Mesendoderm (in vitro differentiated cells): ENCODE measurements at regions not wholly inside any gene's neighbourhood (a gene's known extent, or its start where the extent isn't known, plus 50 kb on each side); places are given as distances from the start of the nearest gene placed in this dataset.

Source experiments
- DNase-seq: peaks from one replicate; pipeline ENCODE4 v3.0.0; 2013
- H2AK5ac ChIP-seq: 2 replicates; pipeline ENCODE4 v1.6.1; 2013; ENCODE audit warnings: low read length, inconsistent platforms
- H2BK120ac ChIP-seq: 2 replicates; pipeline ENCODE4 v1.6.1; 2013; ENCODE audit warnings: low read depth, mild to moderate bottlenecking, low read length, moderate library complexity, mixed read lengths
- H2BK15ac ChIP-seq: replicated peaks from 2 replicates; pipeline ENCODE4 v1.6.1; 2013; ENCODE audit warnings: low read depth, mild to moderate bottlenecking, moderate library complexity
- H2BK5ac ChIP-seq: 2 replicates; pipeline ENCODE4 v1.6.1; 2013; ENCODE audit warnings: low read length, inconsistent platforms
- H3K18ac ChIP-seq: 2 replicates; pipeline ENCODE4 v1.6.1; 2013; ENCODE audit warnings: mild to moderate bottlenecking, low read length, mixed read lengths
- H3K23ac ChIP-seq: one replicate; pipeline ENCODE4 v1.6.1; 2013; ENCODE audit warnings: low read length
- H3K27ac ChIP-seq: 2 replicates; pipeline ENCODE4 v1.5.1; 2013; ENCODE audit warnings: low read depth, mild to moderate bottlenecking, inconsistent platforms, low read length, moderate library complexity
- H3K27me3 ChIP-seq: 2 replicates; pipeline ENCODE4 v1.6.1; 2013; ENCODE audit warnings: low read length, control low read depth, mild to moderate bottlenecking, inconsistent platforms; ENCODE audit not compliant: insufficient read depth, poor library complexity
- H3K36me3 ChIP-seq: 2 replicates; pipeline ENCODE4 v1.6.1; 2013; ENCODE audit warnings: low read length, inconsistent platforms; ENCODE audit not compliant: control insufficient read depth, insufficient read depth
- H3K4ac ChIP-seq: one replicate; pipeline ENCODE4 v1.6.1; 2013; ENCODE audit warnings: low read depth, mild to moderate bottlenecking, low read length, moderate library complexity
- H3K4me1 ChIP-seq: 2 replicates; pipeline ENCODE4 v1.6.1; 2013; ENCODE audit warnings: low read depth, low read length, inconsistent platforms; ENCODE audit not compliant: control insufficient read depth
- H3K4me2 ChIP-seq: 2 replicates; pipeline ENCODE4 v1.6.1; 2013; ENCODE audit warnings: low read length
- H3K4me3 ChIP-seq: 2 replicates; pipeline ENCODE4 v1.5.1; 2013; ENCODE audit warnings: mild to moderate bottlenecking, low read length
- H3K56ac ChIP-seq: one replicate; pipeline ENCODE4 v1.6.1; 2013; ENCODE audit warnings: low read length
- H3K79me1 ChIP-seq: 2 replicates; pipeline ENCODE4 v1.6.1; 2013; ENCODE audit warnings: low read length, inconsistent platforms
- H3K79me2 ChIP-seq: 2 replicates; pipeline ENCODE4 v1.6.1; 2013; ENCODE audit warnings: mild to moderate bottlenecking, low read length; ENCODE audit not compliant: control insufficient read depth, insufficient read depth
- H3K9ac ChIP-seq: 2 replicates; pipeline ENCODE4 v1.6.1; 2013; ENCODE audit warnings: low read length, inconsistent platforms
- H4K5ac ChIP-seq: one replicate; pipeline ENCODE4 v1.6.1; 2013; ENCODE audit warnings: low read length
- H4K8ac ChIP-seq: one replicate; pipeline ENCODE4 v1.6.1; 2013; ENCODE audit warnings: low read depth, mild to moderate bottlenecking, control low read depth, low read length, moderate library complexity
- WGBS: extraction: QIAGEN DNeasy Blood & Tissue Kit; methylation state at CpG from one replicate; pipeline ENCODE4 v1.1.7; 2013; ENCODE audit warnings: low lambda C conversion rate, missing lambda C conversion rate; ENCODE audit not compliant: insufficient coverage; ENCODE audit errors: extremely low coverage; 5-methylcytosine and 5-hydroxymethylcytosine counted together

- H3K27me3 ChIP-seq: no peaks in the 10 kb centered on the region
- H3K23ac ChIP-seq: no peak overlapping the region
Observed at GRCh38 chr22:49037701-49038245, 789.9 kb downstream of the BRD1 start.

DNA sequence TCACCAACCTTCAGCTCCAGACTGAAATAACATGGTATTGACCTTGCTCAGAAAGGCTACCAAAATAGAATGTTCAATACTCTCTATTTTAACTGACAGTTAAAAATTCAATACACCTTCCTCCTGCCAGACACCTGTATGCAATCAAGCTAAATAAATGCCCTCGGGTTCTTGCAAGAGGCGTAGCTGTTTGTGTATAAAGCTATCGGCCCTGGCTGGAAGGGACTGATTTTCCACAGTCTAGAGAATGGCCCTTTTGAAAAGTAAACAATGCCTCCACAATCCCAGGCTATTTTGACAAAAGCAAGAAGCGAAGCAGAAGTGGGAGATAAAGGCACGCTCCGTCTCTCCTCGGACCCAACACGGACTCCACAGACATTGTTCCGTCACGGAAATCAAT is 791.2 kb downstream of the BRD1 start:
- WGBS: no CpG with 5 or more reads among the region's 10 CpGs
- DNase-seq: no peak
- H3K4me1 ChIP-seq: no peaks in the 10 kb centered on the region
- H2BK15ac ChIP-seq: no peak overlapping the region
- no peak overlapping the region for H2AK5ac ChIP-seq
- H3K23ac ChIP-seq: no peak overlapping the region
- H3K79me2 ChIP-seq: no peaks in the 10 kb centered on the region
- no peak overlapping the region for H3K4me2 ChIP-seq
- H3K36me3 ChIP-seq: no peaks in the 10 kb centered on the region
- no peak overlapping the region for H3K56ac ChIP-seq
- no peak overlapping the region for H3K4me3 ChIP-seq
- no peak overlapping the region for H3K4ac ChIP-seq
- H3K27ac ChIP-seq: no peak overlapping the region
- H2BK5ac ChIP-seq: no peak overlapping the region
- H3K9ac ChIP-seq: no peak overlapping the region
- no peak overlapping the region for H2BK120ac ChIP-seq
- no peaks in the 10 kb centered on the region for H3K79me1 ChIP-seq
- no peak overlapping the region for H3K18ac ChIP-seq
- H3K27me3 ChIP-seq: no peaks in the 10 kb centered on the region
- no peak overlapping the region for H4K5ac ChIP-seq
- no peak overlapping the region for H4K8ac ChIP-seq

More at GRCh38 chr22:49037701-49038245, 789.9 kb downstream of the BRD1 start:
- H2AK5ac ChIP-seq: no peak overlapping the region
- H3K18ac ChIP-seq: no peak overlapping the region
- no peak overlapping the region for H2BK120ac ChIP-seq
- no peak overlapping the region for H4K8ac ChIP-seq
- no peak overlapping the region for H3K4me3 ChIP-seq
- no peak overlapping the region for H3K4ac ChIP-seq
- no peak overlapping the region for H3K9ac ChIP-seq
- H3K79me1 ChIP-seq: no peaks in the 10 kb centered on the region
- no peak overlapping the region for H4K5ac ChIP-seq
- no peak overlapping the region for H3K27ac ChIP-seq
- no peak overlapping the region for H3K4me2 ChIP-seq
- H3K4me1 ChIP-seq: no peaks in the 10 kb centered on the region
- no peak overlapping the region for H2BK15ac ChIP-seq
- no peaks in the 10 kb centered on the region for H3K79me2 ChIP-seq
- H2BK5ac ChIP-seq: no peak overlapping the region
- H3K56ac ChIP-seq: no peak overlapping the region
- no CpG with 5 or more reads among the region's 14 CpGs for WGBS
- no peaks in the 10 kb centered on the region for H3K36me3 ChIP-seq
- no peak for DNase-seq

DNA sequence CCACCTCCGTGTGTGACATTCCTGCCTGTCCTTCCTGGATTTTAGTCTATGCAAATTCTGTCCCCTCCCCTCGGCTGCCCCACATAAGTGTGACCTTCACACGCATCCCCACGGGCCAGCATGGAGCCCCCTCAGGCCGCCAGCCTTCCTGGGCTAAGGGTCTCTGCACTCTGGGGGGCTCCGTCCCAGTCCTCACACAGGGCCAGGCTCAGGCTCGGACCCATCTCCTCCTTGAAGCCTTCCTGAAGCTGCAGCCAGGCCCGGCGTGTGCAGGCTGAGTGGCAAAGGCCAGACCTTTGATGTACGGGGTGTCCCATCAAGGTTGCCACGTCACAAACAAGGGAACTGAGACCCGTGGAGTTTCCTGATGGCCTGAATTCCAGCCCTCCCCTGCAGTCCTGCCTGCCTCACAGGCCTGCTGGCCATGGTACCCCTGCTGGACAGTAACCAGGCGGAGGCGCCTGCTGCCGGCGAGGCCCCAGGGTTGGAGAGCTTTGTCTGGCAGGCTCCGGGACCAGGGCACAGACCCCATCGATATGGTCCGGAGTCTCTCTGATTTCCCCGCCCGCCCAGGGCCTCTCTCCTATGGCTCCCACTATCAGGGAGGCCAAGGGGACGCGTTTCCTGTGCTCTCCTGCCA is 791.7 kb downstream of the BRD1 start:
- no peak overlapping the region for H2BK5ac ChIP-seq
- no peak overlapping the region for H4K8ac ChIP-seq
- H3K18ac ChIP-seq: no peak overlapping the region
- H3K27ac ChIP-seq: no peak overlapping the region
- H3K4ac ChIP-seq: no peak overlapping the region
- no peaks in the 10 kb centered on the region for H3K27me3 ChIP-seq
- H3K23ac ChIP-seq: no peak overlapping the region
- H3K9ac ChIP-seq: no peak overlapping the region
- H3K4me2 ChIP-seq: no peak overlapping the region
- no peaks in the 10 kb centered on the region for H3K4me1 ChIP-seq
- H4K5ac ChIP-seq: no peak overlapping the region
- H3K56ac ChIP-seq: no peak overlapping the region
- no peak overlapping the region for H2BK15ac ChIP-seq
- H3K79me1 ChIP-seq: no peaks in the 10 kb centered on the region
- no peaks in the 10 kb centered on the region for H3K79me2 ChIP-seq
- no peak overlapping the region for H2BK120ac ChIP-seq
- WGBS: no CpG with 5 or more reads among the region's 23 CpGs
- H3K4me3 ChIP-seq: no peak overlapping the region
- H2AK5ac ChIP-seq: no peak overlapping the region
- no peaks in the 10 kb centered on the region for H3K36me3 ChIP-seq
- no peak for DNase-seq

- Histone ChIP-seq H2BK120ac (no peak overlapping the region), H4K8ac (no peak overlapping the region), H3K4me2 (no peak overlapping the region), H3K4me1 (no peaks in the 10 kb centered on the region), H3K4me3 (no peak overlapping the region), H3K79me2 (no peaks in the 10 kb centered on the region), H2AK5ac (no peak overlapping the region), H3K56ac (no peak overlapping the region), H4K5ac (no peak overlapping the region), H3K18ac (no peak overlapping the region), H2BK15ac (no peak overlapping the region), H3K4ac (no peak overlapping the region), H3K23ac (no peak overlapping the region), H3K27ac (no peak overlapping the region), H3K36me3 (no peaks in the 10 kb centered on the region), H3K27me3 (no peaks in the 10 kb centered on the region), H2BK5ac (no peak overlapping the region), H3K9ac (no peak overlapping the region), H3K79me1 (no peaks in the 10 kb centered on the region)
- no peak for DNase-seq
- WGBS: no CpG with 5 or more reads among the region's 30 CpGs
Observed at GRCh38 chr22:49034836-49035817, 792.5 kb downstream of the BRD1 start.

DNA sequence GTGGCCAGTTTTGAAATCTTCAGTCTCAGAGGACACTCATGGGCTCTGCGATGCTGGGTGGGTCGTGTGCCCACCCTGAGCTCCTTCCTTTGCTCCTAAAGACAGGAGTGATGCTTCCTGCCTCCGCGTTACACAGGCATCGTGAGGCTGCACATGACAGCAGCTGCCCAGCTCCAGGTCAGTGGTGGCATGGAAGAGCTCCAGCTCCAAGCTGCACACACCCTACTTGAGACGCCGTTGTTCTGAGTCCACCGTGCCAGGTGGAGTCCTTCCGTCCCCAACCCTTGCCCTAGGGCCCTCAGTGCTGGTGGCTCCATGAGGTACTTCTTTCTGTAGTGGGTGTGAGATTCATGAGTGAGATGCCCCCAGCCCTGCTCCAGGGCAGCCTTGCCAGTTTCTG is 794.1 kb downstream of the BRD1 start:
- Histone ChIP-seq H3K23ac (no peak overlapping the region), H3K4me1 (no peaks in the 10 kb centered on the region), H3K36me3 (no peaks in the 10 kb centered on the region), H3K18ac (no peak overlapping the region), H3K27me3 (no peaks in the 10 kb centered on the region), H3K4me2 (no peak overlapping the region), H2AK5ac (no peak overlapping the region), H2BK15ac (no peak overlapping the region), H3K56ac (no peak overlapping the region), H3K27ac (no peak overlapping the region), H3K4ac (no peak overlapping the region), H3K4me3 (no peak overlapping the region), H3K9ac (no peak overlapping the region), H4K5ac (no peak overlapping the region), H4K8ac (no peak overlapping the region), H3K79me1 (no peaks in the 10 kb centered on the region), H2BK120ac (no peak overlapping the region), H2BK5ac (no peak overlapping the region), H3K79me2 (no peaks in the 10 kb centered on the region)
- WGBS: no CpG with 5 or more reads among the region's 9 CpGs
- no peak for DNase-seq
